GM18499 (cell line): ENCODE measurements at regions not wholly inside any gene's neighbourhood (a gene's known extent, or its start where the extent isn't known, plus 50 kb on each side); places are given as distances from the start of the nearest gene placed in this dataset.
A peak's percentile ranks its signal among the peaks of the same experiment; 100 is the strongest.

Experiments used
- ATAC-seq: cut with Tn5 transposase; IDR thresholded peaks from one replicate; pipeline ENCODE4 v1.9.1; 2021; ENCODE audit warnings: moderate number of reproducible peaks; ENCODE audit not compliant: insufficient read depth, unreplicated experiment

- no peak for ATAC-seq
These were observed 168.9 kb upstream of the C21orf91 start for GRCh38 chr21:17988102-17988437.

- ATAC-seq, result no peak
These were observed 168.4 kb upstream of the C21orf91 start for GRCh38 chr21:17987382-17988101.

- ATAC-seq, result no peak
These were observed 162.0 kb upstream of the C21orf91 start for GRCh38 chr21:17981060-17981740.

- no peak for ATAC-seq
These were observed 160.6 kb upstream of the C21orf91 start for GRCh38 chr21:17979763-17980162.

- ATAC-seq, result no peak
These were observed 159.7 kb upstream of the C21orf91 start for GRCh38 chr21:17978895-17979294.

- ATAC-seq, result no peak
These were observed 157.5 kb upstream of the C21orf91 start for GRCh38 chr21:17976691-17977090.

- no peak for ATAC-seq
These were observed 157.0 kb upstream of the C21orf91 start for GRCh38 chr21:17976139-17976538.

GRCh38 chr21:17967319-17967718 lies 148.2 kb upstream of the C21orf91 start:
- no peak for ATAC-seq

GRCh38 chr21:17964716-17965115 lies 145.6 kb upstream of the C21orf91 start:
- no peak for ATAC-seq

GRCh38 chr21:17964199-17964598 lies 145.0 kb upstream of the C21orf91 start:
- no peak for ATAC-seq

- ATAC-seq, result no peak
These were observed 131.4 kb upstream of the C21orf91 start for GRCh38 chr21:17950591-17950990.

- ATAC-seq, result no peak
These were observed 130.3 kb upstream of the C21orf91 start for GRCh38 chr21:17949421-17949820.

GRCh38 chr21:17947531-17947930 lies 128.4 kb upstream of the C21orf91 start:
- ATAC-seq, result no peak

- peak; percentile 82 for ATAC-seq
These were observed 111.9 kb upstream of the C21orf91 start for GRCh38 chr21:17931080-17931479.

- ATAC-seq, result no peak
These were observed 110.9 kb upstream of the C21orf91 start for GRCh38 chr21:17930093-17930492.

GRCh38 chr21:17929510-17929909 lies 110.4 kb upstream of the C21orf91 start:
- ATAC-seq, result no peak

- no peak for ATAC-seq
These were observed 106.7 kb upstream of the C21orf91 start for GRCh38 chr21:17925899-17926298.

- ATAC-seq, result peak; percentile 97
These were observed 105.9 kb upstream of the C21orf91 start for GRCh38 chr21:17925000-17925610.

GRCh38 chr21:17921579-17922530 lies 102.7 kb upstream of the C21orf91 start:
- ATAC-seq, result no peak

GRCh38 chr21:17915976-17916375 lies 96.8 kb upstream of the C21orf91 start:
- no peak for ATAC-seq

GRCh38 chr21:17911628-17912027 lies 92.5 kb upstream of the C21orf91 start:
- no peak for ATAC-seq
